OCI-LY7 (cell line): ENCODE measurements at regions not wholly inside any gene's neighbourhood (a gene's known extent, or its start where the extent isn't known, plus 50 kb on each side); places are given as distances from the start of the nearest gene placed in this dataset.

ENCODE experiments used
- BruUV-seq: library from RNA; stranded (reverse); fragments of 400-500 nt; replicated peaks from 2 replicates; lab custom pipeline; 2021; lab: Mats Ljungman, UMichigan
- CTCF ChIA-PET: fragments of 300-600 bp; sonication (Branson Sonifier 250); formaldehyde crosslinking; loops from one replicate; lab custom pipeline; 2022; ENCODE audit warnings: antibody characterized with exemption; ENCODE audit not compliant: unreplicated experiment; lab: Charles Lee
- POLR2A ChIA-PET: fragments of 300-600 bp; sonication (Branson Sonifier 250); formaldehyde crosslinking; loops from one replicate; lab custom pipeline; 2022; ENCODE audit warnings: antibody characterized with exemption; lab: Charles Lee
- DNase-seq: peaks from one replicate; pipeline ENCODE4 v3.0.0-alpha.2; 2015; ENCODE audit warnings: low spot score
- H2AFZ ChIP-seq: fragments of 200-600 bp; sonication (generic), shearing (Covaris generic); 2 replicates; pipeline ENCODE4 v1.6.1; 2014; ENCODE audit warnings: mild to moderate bottlenecking, antibody characterized with exemption, low read length, moderate library complexity
- H3K27ac ChIP-seq: fragments of 200-600 bp; sonication (generic); 2 replicates; pipeline ENCODE4 v1.5.1; 2014; ENCODE audit warnings: mixed run types, low read depth, mild to moderate bottlenecking, moderate library complexity, low read length, inconsistent platforms; ENCODE audit not compliant: poor library complexity, severe bottlenecking
- H3K36me3 ChIP-seq: fragments of 200-600 bp; sonication (generic); 2 replicates; pipeline ENCODE4 v1.6.1; 2014; ENCODE audit warnings: mild to moderate bottlenecking, antibody characterized with exemption, low read length, moderate library complexity, mixed read lengths; ENCODE audit not compliant: insufficient read depth
- H3K4me1 ChIP-seq: fragments of 200-600 bp; sonication (generic); 2 replicates; pipeline ENCODE4 v1.5.1; 2014; ENCODE audit warnings: mild to moderate bottlenecking, low read length; ENCODE audit not compliant: insufficient read depth, poor library complexity, severe bottlenecking
- H3K4me2 ChIP-seq: fragments of 200-600 bp; sonication (generic); 2 replicates; pipeline ENCODE4 v1.6.1; 2014; ENCODE audit warnings: mild to moderate bottlenecking, low read length
- H3K4me3 ChIP-seq: fragments of 200-600 bp; sonication (generic); 2 replicates; pipeline ENCODE4 v1.5.1; 2014; ENCODE audit warnings: mild to moderate bottlenecking, low read depth, low read length; ENCODE audit not compliant: poor library complexity, severe bottlenecking
- H3K79me2 ChIP-seq: fragments of 200-600 bp; sonication (generic); 2 replicates; pipeline ENCODE4 v1.6.1; 2016; ENCODE audit warnings: low read depth, mild to moderate bottlenecking, low read length, moderate library complexity, mixed read lengths; ENCODE audit not compliant: insufficient read depth
- H3K9me2 ChIP-seq: fragments of 200-600 bp; sonication (generic); 2 replicates; pipeline ENCODE4 v1.6.1; 2016; ENCODE audit warnings: mild to moderate bottlenecking, low read length, mixed read lengths; ENCODE audit not compliant: insufficient read depth
- H3K9me3 ChIP-seq: fragments of 200-600 bp; sonication (generic); 2 replicates; pipeline ENCODE4 v1.6.1; 2014; ENCODE audit warnings: mild to moderate bottlenecking, mixed run types, low read length, mixed read lengths
- H4K20me1 ChIP-seq: fragments of 200-600 bp; sonication (generic); 2 replicates; pipeline ENCODE4 v1.6.1; 2014; ENCODE audit warnings: mild to moderate bottlenecking, antibody characterized with exemption, low read length, moderate library complexity, mixed read lengths; ENCODE audit not compliant: insufficient read depth
- CTCF ChIP-seq: fragments of 200-600 bp; sonication (generic); conservative IDR thresholded peaks from 2 replicates; pipeline ENCODE4 v1.5.1; 2014; ENCODE audit warnings: mild to moderate bottlenecking, antibody characterized with exemption, low read length, moderate library complexity, mixed read lengths
- EZH2phosphoT487 ChIP-seq: fragments of 200-600 bp; sonication (generic); IDR thresholded peaks from 2 replicates; pipeline ENCODE4 v1.6.1; 2018; ENCODE audit warnings: low read depth, borderline replicate concordance, mild to moderate bottlenecking, mixed run types, antibody characterized with exemption, low read length, moderate library complexity, mixed read lengths
- intact Hi-C: fragments of 100-400 bp; cut with micrococcal nuclease; formaldehyde crosslinking; loops from one replicate; pipeline ENCODE4 v1.10.0; 2022; ENCODE audit not compliant: unreplicated experiment

GRCh38 chr20:12883507-12883885 lies 125.3 kb upstream of the SPTLC3 start:
- Histone ChIP-seq H3K27ac (no peak overlapping the region), H3K79me2 (no peaks in the 10 kb centered on the region), H3K36me3 (no peaks in the 10 kb centered on the region), H2AFZ (no peak overlapping the region), H3K4me1 (no peaks in the 10 kb centered on the region), H3K9me2 (no peaks in the 10 kb centered on the region), H3K4me3 (no peak overlapping the region), H4K20me1 (no peaks in the 10 kb centered on the region), H3K4me2 (no peak overlapping the region), H3K9me3 (no peaks in the 10 kb centered on the region)
- intact Hi-C loops: no loop called here
- no TSS peak for BruUV-seq
- POLR2A ChIA-PET: no interaction called here
- TF ChIP-seq EZH2phosphoT487 (no peak), CTCF (no peak)
- DNase-seq: no peak
- CTCF ChIA-PET: no interaction called here

- no peak for TF ChIP-seq EZH2phosphoT487
- no peak for TF ChIP-seq CTCF
- no peaks in the 10 kb centered on the region for H3K79me2 ChIP-seq
- H3K36me3 ChIP-seq: no peaks in the 10 kb centered on the region
- no peak for DNase-seq
- no peak overlapping the region for H3K4me3 ChIP-seq
- H3K4me2 ChIP-seq: no peak overlapping the region
- intact Hi-C loops: no loop called here
- CTCF ChIA-PET: no interaction called here
- POLR2A ChIA-PET: interaction anchor here (0.9 kb wide), 1 partner anchor 16 kb away, joined by 3 read pairs; no protein-coding TSS in a partner anchor
- BruUV-seq: no TSS peak
- no peaks in the 10 kb centered on the region for H3K4me1 ChIP-seq
- no peaks in the 10 kb centered on the region for H3K9me3 ChIP-seq
- no peaks in the 10 kb centered on the region for H3K9me2 ChIP-seq
- no peak overlapping the region for H3K27ac ChIP-seq
- no peaks in the 10 kb centered on the region for H4K20me1 ChIP-seq
- H2AFZ ChIP-seq: no peak overlapping the region
These were observed 122.0 kb upstream of the SPTLC3 start for GRCh38 chr20:12886618-12887363.

DNA sequence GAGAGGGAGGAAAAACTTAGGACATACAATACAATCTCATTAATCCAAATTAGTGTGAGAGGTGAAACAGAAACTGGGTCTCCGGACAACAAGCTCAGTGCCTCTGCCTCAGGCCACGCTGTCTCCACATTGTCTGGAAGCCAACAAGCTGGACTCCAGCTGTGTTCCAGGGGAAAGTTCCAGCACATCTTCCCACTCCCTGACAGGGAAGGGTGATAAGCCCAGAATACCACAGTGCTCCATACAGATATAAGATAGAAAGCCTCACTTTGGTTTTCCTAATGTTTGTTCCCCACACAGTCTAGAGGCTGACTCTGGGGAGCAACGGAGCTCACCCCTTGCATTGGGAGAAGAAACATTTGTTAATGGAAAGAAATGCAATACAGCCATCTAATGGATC lies 117.1 kb upstream of the SPTLC3 start:
- BruUV-seq: no TSS peak

More for the DNA sequence above, 117.1 kb upstream of the SPTLC3 start:
- no peak overlapping the region for H2AFZ ChIP-seq
- H4K20me1 ChIP-seq: no peaks in the 10 kb centered on the region
- H3K9me3 ChIP-seq: no peaks in the 10 kb centered on the region
- no peak overlapping the region for H3K4me2 ChIP-seq
- TF ChIP-seq CTCF: no peak
- no peaks in the 10 kb centered on the region for H3K9me2 ChIP-seq
- H3K36me3 ChIP-seq: no peaks in the 10 kb centered on the region
- H3K4me1 ChIP-seq: no peaks in the 10 kb centered on the region
- ChIA-PET POLR2A (interaction anchor here (0.9 kb wide), 1 partner anchor 1337 kb away, joined by 3 read pairs; no protein-coding TSS in a partner anchor), CTCF (no interaction called here)
- intact Hi-C loops: no loop called here
- no peak for DNase-seq
- no peak overlapping the region for H3K4me3 ChIP-seq
- no peaks in the 10 kb centered on the region for H3K79me2 ChIP-seq
- H3K27ac ChIP-seq: no peak overlapping the region
